Panc1 (cell line): ENCODE measurements at regions not wholly inside any gene's neighbourhood (a gene's known extent, or its start where the extent isn't known, plus 50 kb on each side); places are given as distances from the start of the nearest gene placed in this dataset.
"Not testable (repeated sequence)": the region's sequence is repeated elsewhere in the genome, so short reads cannot be mapped to it uniquely, and the experiment has no call there.

ENCODE experiments used
- ATAC-seq: fragments of 200-7000 bp; cut with Tn5 transposase; 2 replicates; pipeline ENCODE4 v1.9.1; 2020; ENCODE audit warnings: mild to moderate bottlenecking, moderate library complexity
- BruUV-seq: library from RNA; stranded (reverse); fragments of 400-500 nt; replicated peaks from 2 replicates; lab custom pipeline; 2021; lab: Mats Ljungman, UMichigan
- CTCF ChIA-PET: fragments of 300-600 bp; sonication (Branson Sonifier 250); formaldehyde crosslinking; loops from one replicate; lab custom pipeline; 2022; ENCODE audit warnings: antibody characterized with exemption; lab: Charles Lee
- POLR2A ChIA-PET: fragments of 300-600 bp; sonication (Branson Sonifier 250); formaldehyde crosslinking; loops from one replicate; lab custom pipeline; 2022; ENCODE audit warnings: antibody characterized with exemption; lab: Charles Lee
- DNase-seq: peaks from one replicate; pipeline ENCODE4 v3.0.0-alpha.2; 2010; ENCODE audit warnings: low read depth, low spot score
- H3K27ac ChIP-seq: 2 replicates; pipeline ENCODE4 v1.5.1; 2011; ENCODE audit warnings: mild to moderate bottlenecking, low read length, inconsistent platforms
- H3K27me3 ChIP-seq: fragments of 200-500 bp; sonication (Bioruptor generic); 2 replicates; pipeline ENCODE4 v1.6.0; 2014; ENCODE audit warnings: low read length, inconsistent platforms; ENCODE audit not compliant: control insufficient read depth, insufficient read depth
- H3K36me3 ChIP-seq: fragments of 200-500 bp; sonication (Bioruptor generic); 2 replicates; pipeline ENCODE4 v1.5.1; 2014; ENCODE audit warnings: inconsistent platforms, mild to moderate bottlenecking, low read length, moderate library complexity; ENCODE audit not compliant: control insufficient read depth, insufficient read depth
- H3K4me1 ChIP-seq: 2 replicates; pipeline ENCODE4 v1.5.1; 2011; ENCODE audit warnings: inconsistent platforms, mild to moderate bottlenecking, low read length, moderate library complexity; ENCODE audit not compliant: control insufficient read depth, insufficient read depth
- H3K4me3 ChIP-seq, 2 experiments: 2 replicates each; pipeline ENCODE4 v1.5.1; 2011 to 2012; ENCODE audit warnings: low read depth in 2 of 2, low read length in 2 of 2, mild to moderate bottlenecking in 2 of 2, inconsistent platforms in 1 of 2, moderate library complexity in 1 of 2
- H3K9me3 ChIP-seq: fragments of 200-500 bp; sonication (Bioruptor generic); 2 replicates; pipeline ENCODE4 v1.5.1; 2014; ENCODE audit warnings: low read depth, mild to moderate bottlenecking, inconsistent platforms, low read length, moderate library complexity; ENCODE audit not compliant: control insufficient read depth, insufficient read depth
- CTCF ChIP-seq: fragments of 450-650 bp; IDR thresholded peaks from 2 replicates; pipeline ENCODE4 v1.5.1; 2017; ENCODE audit warnings: mild to moderate bottlenecking
- POLR2AphosphoS5 ChIP-seq: IDR thresholded peaks from 2 replicates; pipeline ENCODE4 v1.6.1; 2012; ENCODE audit warnings: mild to moderate bottlenecking, low read depth, low read length, moderate library complexity
- REST ChIP-seq, 2 experiments: IDR thresholded peaks; 2 replicates each; pipeline ENCODE4 v1.6.1; 2011 to 2012; ENCODE audit warnings: low read depth in 2 of 2, control low read depth in 1 of 2, low read length in 1 of 2, mild to moderate bottlenecking in 1 of 2, moderate library complexity in 1 of 2; ENCODE audit not compliant: insufficient read depth in 1 of 2
- SIN3A ChIP-seq: IDR thresholded peaks from 2 replicates; pipeline ENCODE4 v1.6.1; 2012; ENCODE audit warnings: low read depth, mild to moderate bottlenecking, low read length, moderate library complexity, borderline replicate concordance; ENCODE audit not compliant: insufficient read depth
- TCF7L2 ChIP-seq: IDR thresholded peaks from 2 replicates; pipeline ENCODE4 v1.6.1; 2011; ENCODE audit warnings: mild to moderate bottlenecking, low read depth, low read length, inconsistent platforms
- in situ Hi-C: cut with HindIII; loops from 2 replicates; pipeline ENCODE4 v1.10.0; 2016; ENCODE audit warnings: low sequenced_read_pairs, low pct_unique_long_range_greater_than_20kb
- intact Hi-C: fragments of 100-400 bp; cut with micrococcal nuclease; formaldehyde crosslinking; loops from one replicate; pipeline ENCODE4 v1.10.0; 2022; ENCODE audit not compliant: unreplicated experiment

- peaks cover 6% of the 10 kb centered on the region for H3K4me1 ChIP-seq
- TF ChIP-seq TCF7L2 (no peak), REST (IDR thresholded peaks at IDR 0.05; ENCODE audit: insufficient read depth in 1 of 2, low read depth in 2 of 2, low read length in 1 of 2) (no peak), SIN3A (no peak), POLR2AphosphoS5 (no peak), CTCF (no peak)
- ATAC-seq (no peak), DNase-seq (no peak)
- H3K4me3 ChIP-seq = no peak overlapping the region
- H3K27me3 ChIP-seq = no peaks in the 10 kb centered on the region
- intact Hi-C loops = no loop called here
- ChIA-PET CTCF (interaction anchor here (0.6 kb wide), 1 partner anchor 331 kb away, joined by 5 read pairs; no protein-coding TSS in a partner anchor), POLR2A (no interaction called here)
- H3K9me3 ChIP-seq = no peaks in the 10 kb centered on the region
- no peaks in the 10 kb centered on the region; the same call in 1 of the 2 replicates for H3K36me3 ChIP-seq
- H3K27ac ChIP-seq = no peak overlapping the region
- in situ Hi-C loops = no loop called here
- BruUV-seq = no TSS peak
Observed at GRCh38 chr22:42185915-42186439, 55.4 kb upstream of the CYP2D6 start.

GRCh38 chr22:42184852-42185251 lies 54.2 kb upstream of the CYP2D6 start:
- intact Hi-C loops (loop anchor here (5.0 kb wide), 1 partner anchor 252 kb away; no protein-coding TSS in a partner anchor), in situ Hi-C loops (no loop called here)
- Histone ChIP-seq H3K27ac (no peak overlapping the region), H3K9me3 (no peaks in the 10 kb centered on the region), H3K36me3 (no peaks in the 10 kb centered on the region; the same call in 1 of the 2 replicates), H3K4me1 (peaks cover 6% of the 10 kb centered on the region), H3K4me3 (no peak overlapping the region), H3K27me3 (no peaks in the 10 kb centered on the region)
- DNase-seq = no peak
- POLR2A ChIA-PET = no interaction called here
- no TSS peak for BruUV-seq
- CTCF ChIA-PET = no interaction called here
- no peak for ATAC-seq
- TF ChIP-seq REST (IDR thresholded peaks at IDR 0.05; ENCODE audit: insufficient read depth in 1 of 2, low read depth in 2 of 2, low read length in 1 of 2) (no peak), POLR2AphosphoS5 (no peak), TCF7L2 (no peak), SIN3A (no peak), CTCF (no peak)

- ATAC-seq, H3K36me3 ChIP-seq, H3K9me3 ChIP-seq, in situ Hi-C loops, H3K4me3 ChIP-seq, H3K4me1 ChIP-seq, DNase-seq, H3K27ac ChIP-seq, H3K27me3 ChIP-seq, POLR2A ChIA-PET, BruUV-seq, CTCF ChIA-PET: not testable (repeated sequence)
- intact Hi-C loops = loop anchor here (5.0 kb wide), 1 partner anchor 254 kb away; no protein-coding TSS in a partner anchor
Observed at GRCh38 chr22:42183461-42184059, 53.0 kb upstream of the CYP2D6 start.
